ENCODE measurements at regions not wholly inside any gene's neighbourhood (a gene's known extent, or its start where the extent isn't known, plus 50 kb on each side); places are given as distances from the start of the nearest gene placed in this dataset.

GRCh38 chr14:98966475-98967162, 305.4 kb downstream of the BCL11B start:
- TF ChIP-seq, protein P1, sequence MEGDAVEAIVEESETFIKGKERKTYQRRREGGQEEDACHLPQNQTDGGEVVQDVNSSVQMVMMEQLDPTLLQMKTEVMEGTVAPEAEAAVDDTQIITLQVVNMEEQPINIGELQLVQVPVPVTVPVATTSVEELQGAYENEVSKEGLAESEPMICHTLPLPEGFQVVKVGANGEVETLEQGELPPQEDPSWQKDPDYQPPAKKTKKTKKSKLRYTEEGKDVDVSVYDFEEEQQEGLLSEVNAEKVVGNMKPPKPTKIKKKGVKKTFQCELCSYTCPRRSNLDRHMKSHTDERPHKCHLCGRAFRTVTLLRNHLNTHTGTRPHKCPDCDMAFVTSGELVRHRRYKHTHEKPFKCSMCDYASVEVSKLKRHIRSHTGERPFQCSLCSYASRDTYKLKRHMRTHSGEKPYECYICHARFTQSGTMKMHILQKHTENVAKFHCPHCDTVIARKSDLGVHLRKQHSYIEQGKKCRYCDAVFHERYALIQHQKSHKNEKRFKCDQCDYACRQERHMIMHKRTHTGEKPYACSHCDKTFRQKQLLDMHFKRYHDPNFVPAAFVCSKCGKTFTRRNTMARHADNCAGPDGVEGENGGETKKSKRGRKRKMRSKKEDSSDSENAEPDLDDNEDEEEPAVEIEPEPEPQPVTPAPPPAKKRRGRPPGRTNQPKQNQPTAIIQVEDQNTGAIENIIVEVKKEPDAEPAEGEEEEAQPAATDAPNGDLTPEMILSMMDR (IDR thresholded peaks at IDR 0.05; ENCODE audit: borderline replicate concordance, control extremely low read depth, extremely low read depth, insufficient read depth, missing control alignments): no peak
- no peak for DNase-seq (ENCODE audit: low spot score)
- in situ Hi-C loops (cut with MboI; ENCODE audit: low sequenced_read_pairs, unreplicated experiment): no loop called here

DNA sequence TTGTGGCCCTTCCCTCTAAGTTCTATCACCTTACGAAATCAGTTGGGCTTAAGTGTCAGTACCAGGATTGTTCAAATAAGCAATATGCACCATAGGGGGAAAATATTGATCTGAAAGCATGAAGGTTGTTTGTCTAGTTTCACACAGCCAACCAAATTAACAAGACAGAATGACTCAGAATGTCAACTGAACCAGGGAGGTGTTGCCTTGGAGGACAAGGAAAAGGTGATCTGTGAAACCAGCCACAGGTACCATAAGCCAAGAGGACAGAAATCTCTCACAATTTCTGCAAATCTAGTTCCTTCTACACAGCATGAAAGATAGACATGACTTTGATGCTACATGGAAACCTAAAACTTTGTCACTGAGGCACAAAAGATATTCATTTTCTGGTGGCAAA, 297.9 kb downstream of the BCL11B start:
- TF ChIP-seq, protein P1 (IDR thresholded peaks at IDR 0.05; ENCODE audit: borderline replicate concordance, control extremely low read depth, extremely low read depth, insufficient read depth, missing control alignments): no peak
- in situ Hi-C loops (cut with MboI; ENCODE audit: low sequenced_read_pairs, unreplicated experiment): no loop called here
- DNase-seq (ENCODE audit: low spot score): no peak

DNA sequence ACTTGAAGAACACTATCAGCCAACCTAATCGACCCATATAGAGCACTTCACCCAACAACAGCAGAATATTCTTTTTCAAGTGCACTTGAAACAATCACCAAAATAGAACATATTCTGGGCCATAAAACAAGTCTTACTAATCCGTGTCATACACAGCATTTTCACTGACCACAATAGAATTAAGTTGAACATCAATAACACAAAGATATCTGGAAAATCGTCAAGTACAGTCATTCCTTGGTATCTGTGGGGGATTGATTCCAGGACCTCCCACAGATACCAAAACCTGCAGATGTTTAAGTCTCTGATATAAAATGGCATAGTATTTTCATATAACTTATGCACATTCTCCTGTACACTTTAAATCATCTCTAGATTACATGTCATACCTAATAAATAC, 295.7 kb downstream of the BCL11B start:
- TF ChIP-seq, protein P1 (IDR thresholded peaks at IDR 0.05; ENCODE audit: borderline replicate concordance, control extremely low read depth, extremely low read depth, insufficient read depth, missing control alignments): no peak
- in situ Hi-C loops (cut with MboI; ENCODE audit: low sequenced_read_pairs, unreplicated experiment): no loop called here
- DNase-seq (ENCODE audit: low spot score): no peak

GRCh38 chr14:98977451-98977850, 294.5 kb downstream of the BCL11B start:
- in situ Hi-C loops (cut with MboI; ENCODE audit: low sequenced_read_pairs, unreplicated experiment): no loop called here
- DNase-seq (ENCODE audit: low spot score): no peak
- TF ChIP-seq, protein P1 (IDR thresholded peaks at IDR 0.05; ENCODE audit: borderline replicate concordance, control extremely low read depth, extremely low read depth, insufficient read depth, missing control alignments): no peak

DNA sequence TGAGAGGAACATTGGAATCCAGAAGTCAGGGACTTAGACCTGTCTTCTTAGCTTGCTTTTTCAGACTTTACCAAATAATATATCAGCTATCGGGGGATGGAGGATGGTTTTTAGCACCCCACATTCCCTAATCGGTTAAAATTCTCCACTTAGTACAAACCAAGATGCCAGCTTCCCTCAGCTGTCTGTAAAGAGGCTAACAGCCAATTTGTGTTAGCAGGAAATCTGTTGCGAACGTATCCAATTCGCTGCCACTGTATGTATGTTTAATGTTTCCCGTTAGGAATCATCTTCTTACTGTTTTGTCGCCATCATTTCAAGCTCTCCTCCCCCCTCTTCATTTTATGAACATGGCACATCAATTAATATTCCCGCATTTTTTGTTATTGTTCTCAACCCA, 289.0 kb downstream of the BCL11B start:
- in situ Hi-C loops (cut with MboI; ENCODE audit: low sequenced_read_pairs, unreplicated experiment): no loop called here
- TF ChIP-seq, protein P1 (IDR thresholded peaks at IDR 0.05; ENCODE audit: borderline replicate concordance, control extremely low read depth, extremely low read depth, insufficient read depth, missing control alignments): no peak
- DNase-seq (ENCODE audit: low spot score): no peak

DNA sequence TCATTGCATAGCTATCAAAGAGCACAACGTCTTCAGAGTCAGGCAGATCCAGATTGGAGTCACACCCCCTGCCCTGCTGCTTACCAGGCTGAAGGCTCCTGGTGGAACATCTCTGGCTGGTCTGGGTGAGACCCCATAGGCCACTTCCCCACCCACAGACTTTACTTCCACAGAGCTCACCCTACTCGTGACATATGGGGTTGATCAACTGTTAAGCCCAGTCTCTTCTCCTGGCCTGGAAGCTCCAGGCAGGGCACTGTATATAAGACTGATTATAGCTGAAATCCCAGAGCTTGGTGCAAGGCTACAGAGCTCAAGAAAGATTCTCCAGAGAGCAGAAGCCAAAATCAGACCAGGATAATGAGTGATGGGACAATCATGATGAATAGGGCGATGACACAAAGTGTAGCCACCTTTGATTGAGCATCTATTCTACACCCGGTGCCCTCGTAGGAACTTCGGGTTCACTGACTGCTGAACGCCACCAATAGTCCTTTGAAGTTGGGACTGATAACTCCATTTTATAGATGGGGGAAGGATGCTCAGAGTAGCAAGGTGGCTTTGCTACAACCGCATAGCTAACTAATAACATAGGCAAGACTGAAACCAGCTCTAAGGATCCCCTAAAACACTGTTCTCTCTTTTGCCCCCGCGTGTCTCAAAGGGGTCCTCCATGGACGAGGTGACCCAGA, 287.8 kb downstream of the BCL11B start:
- no peak for DNase-seq (ENCODE audit: low spot score)
- in situ Hi-C loops (cut with MboI; ENCODE audit: low sequenced_read_pairs, unreplicated experiment): no loop called here
- TF ChIP-seq, protein P1 (IDR thresholded peaks at IDR 0.05; ENCODE audit: borderline replicate concordance, control extremely low read depth, extremely low read depth, insufficient read depth, missing control alignments): no peak
